SK-N-SH (cell line): ENCODE measurements at regions not wholly inside any gene's neighbourhood (a gene's known extent, or its start where the extent isn't known, plus 50 kb on each side); places are given as distances from the start of the nearest gene placed in this dataset.

ENCODE experiments used
- CTCF ChIA-PET: fragments of 300-600, 350-600 bp; formaldehyde crosslinking; extraction: SDS; loops from one replicate; lab custom pipeline; 2021; lab: Yijun Ruan, JAX
- POLR2A ChIA-PET: fragments of 350-600 bp; sonication (Branson Sonifier 250); formaldehyde crosslinking; extraction: SDS; loops from one replicate; lab custom pipeline; 2020; ENCODE audit warnings: antibody characterized with exemption, inconsistent platforms; lab: Yijun Ruan, JAX
- DNase-seq: peaks from one replicate; pipeline ENCODE4 v3.0.0; 2012
- H2AFZ ChIP-seq: fragments of 200-600 bp; sonication (generic); 2 replicates; pipeline ENCODE4 v1.8.1; 2016; ENCODE audit warnings: antibody characterized with exemption, mild to moderate bottlenecking, low read depth
- H3F3A ChIP-seq: fragments of 200-600 bp; sonication (generic); replicated peaks from 2 replicates; pipeline ENCODE3; 2016; ENCODE audit warnings: antibody characterized with exemption, mild to moderate bottlenecking; ENCODE audit not compliant: insufficient read depth
- H3K27ac ChIP-seq, 2 experiments: fragments of 200-500 bp in 1 of 2; fragments of 200-600 bp in 1 of 2; sonication (Bioruptor generic) in 1 of 2; sonication (generic), shearing (Covaris generic) in 1 of 2; 2 replicates each; pipeline versions ENCODE4 v1.5.1 to v1.6.1; 2014 to 2016; ENCODE audit warnings: low read depth in 2 of 2, inconsistent platforms in 1 of 2, low read length in 1 of 2, mild to moderate bottlenecking in 1 of 2, mixed read lengths in 1 of 2
- H3K27me3 ChIP-seq: fragments of 200-600 bp; sonication (generic), shearing (Covaris generic); 2 replicates; pipeline ENCODE4 v1.6.1; 2016; ENCODE audit warnings: mixed run types; ENCODE audit not compliant: insufficient read depth
- H3K36me3 ChIP-seq, 2 experiments: fragments of 200-500 bp in 1 of 2; fragments of 200-600 bp in 1 of 2; sonication (Bioruptor generic) in 1 of 2; sonication (generic) in 1 of 2; replicated peaks in 1 of 2; 2 replicates each; pipeline versions ENCODE3 to v1.5.1; 2014 to 2016; ENCODE audit warnings: low read length in 1 of 2, mild to moderate bottlenecking in 1 of 2; ENCODE audit not compliant: insufficient read depth in 2 of 2, control insufficient read depth in 1 of 2
- H3K4me1 ChIP-seq, 2 experiments: fragments of 200-500 bp in 1 of 2; fragments of 200-600 bp in 1 of 2; sonication (Bioruptor generic) in 1 of 2; sonication (generic), shearing (Covaris generic) in 1 of 2; 2 replicates each; pipeline versions ENCODE4 v1.5.1 to v1.6.1; 2014 to 2016; ENCODE audit warnings: low read depth in 1 of 2, low read length in 1 of 2, mixed run types in 1 of 2; ENCODE audit not compliant: insufficient read depth in 2 of 2, control insufficient read depth in 1 of 2
- H3K4me2 ChIP-seq: fragments of 200-600 bp; sonication (generic), shearing (Covaris generic); 2 replicates; pipeline ENCODE4 v1.6.1; 2017; ENCODE audit warnings: mixed run types
- H3K4me3 ChIP-seq, 2 experiments: fragments of 200-500 bp in 1 of 2; fragments of 200-600 bp in 1 of 2; sonication (Bioruptor generic) in 1 of 2; sonication (generic), shearing (Covaris generic) in 1 of 2; 2 replicates each; pipeline versions ENCODE4 v1.5.1 to v1.8.1; 2014 to 2016; ENCODE audit warnings: low read depth in 2 of 2, inconsistent platforms in 1 of 2, low read length in 1 of 2, mild to moderate bottlenecking in 1 of 2, mixed read lengths in 1 of 2, moderate library complexity in 1 of 2
- H3K79me2 ChIP-seq: fragments of 200-600 bp; sonication (generic); 2 replicates; pipeline ENCODE4 v1.8.1; 2017; ENCODE audit warnings: mild to moderate bottlenecking; ENCODE audit not compliant: insufficient read depth
- H3K9ac ChIP-seq: fragments of 200-600 bp; sonication (generic); 2 replicates; pipeline ENCODE4 v1.6.1; 2017; ENCODE audit warnings: mixed run types
- H3K9me2 ChIP-seq: fragments of 200-600 bp; sonication (generic); 2 replicates; pipeline ENCODE4 v1.6.1; 2017; ENCODE audit warnings: mixed run types
- H3K9me3 ChIP-seq: fragments of 200-600 bp; sonication (generic); 2 replicates; pipeline ENCODE4 v1.6.1; 2017; ENCODE audit warnings: mixed run types, mild to moderate bottlenecking, moderate library complexity
- H4K20me1 ChIP-seq: fragments of 200-600 bp; sonication (generic); 2 replicates; pipeline ENCODE4 v1.6.1; 2017; ENCODE audit warnings: mild to moderate bottlenecking, mixed run types; ENCODE audit not compliant: insufficient read depth
- CHD2 ChIP-seq: fragments of 150-350 bp; IDR thresholded peaks from 2 replicates; pipeline ENCODE4 v1.6.1; 2018; ENCODE audit warnings: low read length; ENCODE audit not compliant: partially characterized antibody
- ELF1 ChIP-seq: IDR thresholded peaks from 2 replicates; pipeline ENCODE4 v1.4.0; 2012
- EZH2phosphoT487 ChIP-seq: fragments of 200-600 bp; sonication (generic); IDR thresholded peaks from 2 replicates; pipeline ENCODE4 v1.6.1; 2017; ENCODE audit warnings: low read depth, mixed run types, mild to moderate bottlenecking, antibody characterized with exemption, moderate library complexity, borderline replicate concordance
- FOXJ3 ChIP-seq: sonication (generic); formaldehyde crosslinking; IDR thresholded peaks from 2 replicates; pipeline ENCODE4 v1.5.1; 2020; ENCODE audit warnings: mild to moderate bottlenecking, missing genetic modification reagents
- MEF2A ChIP-seq: IDR thresholded peaks from 2 replicates; pipeline ENCODE4 v1.4.0; 2012; ENCODE audit warnings: low read depth, borderline replicate concordance
- MXI1 ChIP-seq: IDR thresholded peaks from 2 replicates; pipeline ENCODE4 v1.6.1; 2012; ENCODE audit warnings: mild to moderate bottlenecking, low read depth, low read length, improper control_type of control experiment
- NFIC ChIP-seq: IDR thresholded peaks from 2 replicates; pipeline ENCODE4 v1.4.0; 2012; ENCODE audit warnings: borderline replicate concordance
- RFX5 ChIP-seq: IDR thresholded peaks from 2 replicates; pipeline ENCODE4 v1.6.1; 2012; ENCODE audit warnings: mild to moderate bottlenecking, improper control_type of control experiment, low read length
- SIN3A ChIP-seq: IDR thresholded peaks from 2 replicates; pipeline ENCODE4 v1.6.1; 2012; ENCODE audit warnings: low read depth, mild to moderate bottlenecking, low read length, moderate library complexity, borderline replicate concordance
- TAF1 ChIP-seq: IDR thresholded peaks from 2 replicates; pipeline ENCODE4 v1.6.1; 2012; ENCODE audit warnings: low read depth, mild to moderate bottlenecking, low read length, moderate library complexity, borderline replicate concordance
- WGBS: methylation state at CpG from one replicate; pipeline ENCODE4 v1.1.6; 2017; ENCODE audit warnings: low lambda C conversion rate; 5-methylcytosine and 5-hydroxymethylcytosine counted together
- TF ChIP-seq, protein P1 (sequence below): IDR thresholded peaks from 2 replicates; pipeline ENCODE4 v1.4.0; 2012; ENCODE audit warnings: low read depth
- TF ChIP-seq, protein P2 (sequence below): fragments of 200-600 bp; sonication (generic); IDR thresholded peaks from 2 replicates; pipeline ENCODE4 v1.6.1; 2017; ENCODE audit warnings: antibody characterized with exemption, mild to moderate bottlenecking, moderate library complexity
- TF ChIP-seq, protein P3 (sequence below): IDR thresholded peaks from 2 replicates; pipeline ENCODE4; 2012
- TF ChIP-seq, protein P4 (sequence below): IDR thresholded peaks from 2 replicates; pipeline ENCODE4 v1.4.0; 2012; ENCODE audit warnings: low read depth, borderline replicate concordance
- TF ChIP-seq, protein P5 (sequence below): IDR thresholded peaks from 2 replicates; pipeline ENCODE4 v1.6.1; 2012; ENCODE audit warnings: mild to moderate bottlenecking, low read depth, low read length, moderate library complexity

DNA sequence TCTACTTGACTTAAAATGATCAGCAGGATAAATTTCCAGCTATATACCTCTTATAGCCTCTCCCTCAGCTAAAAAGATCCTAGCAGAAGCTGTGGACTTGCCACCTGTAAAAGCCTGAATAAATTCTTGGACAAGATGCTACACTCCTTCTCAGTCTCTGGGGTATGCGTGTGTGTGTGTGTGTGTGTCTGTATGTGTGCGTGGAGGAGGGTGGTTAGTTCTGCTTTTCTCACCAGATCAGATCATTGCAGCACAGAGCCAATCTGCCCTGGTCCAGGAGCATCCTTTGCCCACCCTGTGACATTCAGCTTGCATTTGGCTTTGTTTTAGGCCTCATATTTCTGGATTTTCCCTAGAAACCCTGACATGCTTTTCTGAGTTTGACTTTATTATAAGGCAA lies 438.3 kb downstream of the RFC3 start:
- CTCF ChIA-PET, result no interaction called here

More for the DNA sequence above, 438.3 kb downstream of the RFC3 start:
- Histone ChIP-seq H3K36me3 (no peaks in the 10 kb centered on the region), H4K20me1 (no peaks in the 10 kb centered on the region), H3K4me2 (no peak overlapping the region), H3K27me3 (no peaks in the 10 kb centered on the region), H3K4me1 (peaks cover 7 to 14% of the 10 kb centered on the region in 2 experiments; a peak in 2 of 4 replicates), H2AFZ (no peak overlapping the region), H3K4me3 (no peak overlapping the region), H3K79me2 (no peaks in the 10 kb centered on the region), H3F3A (no peaks in the 10 kb centered on the region), H3K9me2 (no peaks in the 10 kb centered on the region), H3K9ac (no peak overlapping the region), H3K27ac (no peak overlapping the region), H3K9me3 (peaks cover 5% of the 10 kb centered on the region; the same call in 1 of the 2 replicates)
- POLR2A ChIA-PET, result no interaction called here
- no peak for TF ChIP-seq TAF1
- TF ChIP-seq, protein P1, sequence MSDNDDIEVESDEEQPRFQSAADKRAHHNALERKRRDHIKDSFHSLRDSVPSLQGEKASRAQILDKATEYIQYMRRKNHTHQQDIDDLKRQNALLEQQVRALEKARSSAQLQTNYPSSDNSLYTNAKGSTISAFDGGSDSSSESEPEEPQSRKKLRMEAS, result no peak
- no peak for TF ChIP-seq SIN3A
- no peak for TF ChIP-seq MXI1
- TF ChIP-seq ELF1, result no peak
- TF ChIP-seq, protein P2, sequence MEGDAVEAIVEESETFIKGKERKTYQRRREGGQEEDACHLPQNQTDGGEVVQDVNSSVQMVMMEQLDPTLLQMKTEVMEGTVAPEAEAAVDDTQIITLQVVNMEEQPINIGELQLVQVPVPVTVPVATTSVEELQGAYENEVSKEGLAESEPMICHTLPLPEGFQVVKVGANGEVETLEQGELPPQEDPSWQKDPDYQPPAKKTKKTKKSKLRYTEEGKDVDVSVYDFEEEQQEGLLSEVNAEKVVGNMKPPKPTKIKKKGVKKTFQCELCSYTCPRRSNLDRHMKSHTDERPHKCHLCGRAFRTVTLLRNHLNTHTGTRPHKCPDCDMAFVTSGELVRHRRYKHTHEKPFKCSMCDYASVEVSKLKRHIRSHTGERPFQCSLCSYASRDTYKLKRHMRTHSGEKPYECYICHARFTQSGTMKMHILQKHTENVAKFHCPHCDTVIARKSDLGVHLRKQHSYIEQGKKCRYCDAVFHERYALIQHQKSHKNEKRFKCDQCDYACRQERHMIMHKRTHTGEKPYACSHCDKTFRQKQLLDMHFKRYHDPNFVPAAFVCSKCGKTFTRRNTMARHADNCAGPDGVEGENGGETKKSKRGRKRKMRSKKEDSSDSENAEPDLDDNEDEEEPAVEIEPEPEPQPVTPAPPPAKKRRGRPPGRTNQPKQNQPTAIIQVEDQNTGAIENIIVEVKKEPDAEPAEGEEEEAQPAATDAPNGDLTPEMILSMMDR, result no peak
- TF ChIP-seq MEF2A, result no peak
- no peak for TF ChIP-seq CHD2
- TF ChIP-seq FOXJ3, result no peak
- TF ChIP-seq RFX5, result no peak
- TF ChIP-seq NFIC, result no peak
- no peak for TF ChIP-seq EZH2phosphoT487
- TF ChIP-seq, protein P3, sequence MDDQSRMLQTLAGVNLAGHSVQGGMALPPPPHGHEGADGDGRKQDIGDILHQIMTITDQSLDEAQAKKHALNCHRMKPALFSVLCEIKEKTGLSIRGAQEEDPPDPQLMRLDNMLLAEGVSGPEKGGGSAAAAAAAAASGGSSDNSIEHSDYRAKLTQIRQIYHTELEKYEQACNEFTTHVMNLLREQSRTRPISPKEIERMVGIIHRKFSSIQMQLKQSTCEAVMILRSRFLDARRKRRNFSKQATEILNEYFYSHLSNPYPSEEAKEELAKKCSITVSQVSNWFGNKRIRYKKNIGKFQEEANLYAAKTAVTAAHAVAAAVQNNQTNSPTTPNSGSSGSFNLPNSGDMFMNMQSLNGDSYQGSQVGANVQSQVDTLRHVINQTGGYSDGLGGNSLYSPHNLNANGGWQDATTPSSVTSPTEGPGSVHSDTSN, result no peak
- TF ChIP-seq, protein P4, sequence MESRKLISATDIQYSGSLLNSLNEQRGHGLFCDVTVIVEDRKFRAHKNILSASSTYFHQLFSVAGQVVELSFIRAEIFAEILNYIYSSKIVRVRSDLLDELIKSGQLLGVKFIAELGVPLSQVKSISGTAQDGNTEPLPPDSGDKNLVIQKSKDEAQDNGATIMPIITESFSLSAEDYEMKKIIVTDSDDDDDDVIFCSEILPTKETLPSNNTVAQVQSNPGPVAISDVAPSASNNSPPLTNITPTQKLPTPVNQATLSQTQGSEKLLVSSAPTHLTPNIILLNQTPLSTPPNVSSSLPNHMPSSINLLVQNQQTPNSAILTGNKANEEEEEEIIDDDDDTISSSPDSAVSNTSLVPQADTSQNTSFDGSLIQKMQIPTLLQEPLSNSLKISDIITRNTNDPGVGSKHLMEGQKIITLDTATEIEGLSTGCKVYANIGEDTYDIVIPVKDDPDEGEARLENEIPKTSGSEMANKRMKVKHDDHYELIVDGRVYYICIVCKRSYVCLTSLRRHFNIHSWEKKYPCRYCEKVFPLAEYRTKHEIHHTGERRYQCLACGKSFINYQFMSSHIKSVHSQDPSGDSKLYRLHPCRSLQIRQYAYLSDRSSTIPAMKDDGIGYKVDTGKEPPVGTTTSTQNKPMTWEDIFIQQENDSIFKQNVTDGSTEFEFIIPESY, result no peak
- TF ChIP-seq, protein P5, sequence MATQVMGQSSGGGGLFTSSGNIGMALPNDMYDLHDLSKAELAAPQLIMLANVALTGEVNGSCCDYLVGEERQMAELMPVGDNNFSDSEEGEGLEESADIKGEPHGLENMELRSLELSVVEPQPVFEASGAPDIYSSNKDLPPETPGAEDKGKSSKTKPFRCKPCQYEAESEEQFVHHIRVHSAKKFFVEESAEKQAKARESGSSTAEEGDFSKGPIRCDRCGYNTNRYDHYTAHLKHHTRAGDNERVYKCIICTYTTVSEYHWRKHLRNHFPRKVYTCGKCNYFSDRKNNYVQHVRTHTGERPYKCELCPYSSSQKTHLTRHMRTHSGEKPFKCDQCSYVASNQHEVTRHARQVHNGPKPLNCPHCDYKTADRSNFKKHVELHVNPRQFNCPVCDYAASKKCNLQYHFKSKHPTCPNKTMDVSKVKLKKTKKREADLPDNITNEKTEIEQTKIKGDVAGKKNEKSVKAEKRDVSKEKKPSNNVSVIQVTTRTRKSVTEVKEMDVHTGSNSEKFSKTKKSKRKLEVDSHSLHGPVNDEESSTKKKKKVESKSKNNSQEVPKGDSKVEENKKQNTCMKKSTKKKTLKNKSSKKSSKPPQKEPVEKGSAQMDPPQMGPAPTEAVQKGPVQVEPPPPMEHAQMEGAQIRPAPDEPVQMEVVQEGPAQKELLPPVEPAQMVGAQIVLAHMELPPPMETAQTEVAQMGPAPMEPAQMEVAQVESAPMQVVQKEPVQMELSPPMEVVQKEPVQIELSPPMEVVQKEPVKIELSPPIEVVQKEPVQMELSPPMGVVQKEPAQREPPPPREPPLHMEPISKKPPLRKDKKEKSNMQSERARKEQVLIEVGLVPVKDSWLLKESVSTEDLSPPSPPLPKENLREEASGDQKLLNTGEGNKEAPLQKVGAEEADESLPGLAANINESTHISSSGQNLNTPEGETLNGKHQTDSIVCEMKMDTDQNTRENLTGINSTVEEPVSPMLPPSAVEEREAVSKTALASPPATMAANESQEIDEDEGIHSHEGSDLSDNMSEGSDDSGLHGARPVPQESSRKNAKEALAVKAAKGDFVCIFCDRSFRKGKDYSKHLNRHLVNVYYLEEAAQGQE, result no peak
- no peak for DNase-seq
- 86% methylated on average over 2 of the region's 2 CpGs for WGBS
